NCI-H2029 (cell line): ENCODE measurements at regions not wholly inside any gene's neighbourhood (a gene's known extent, or its start where the extent isn't known, plus 50 kb on each side); places are given as distances from the start of the nearest gene placed in this dataset.

ENCODE experiments used
- DNase-seq: peaks from one replicate; lab custom pipeline; 2025; lab: John Stamatoyannopoulos, UW

DNA sequence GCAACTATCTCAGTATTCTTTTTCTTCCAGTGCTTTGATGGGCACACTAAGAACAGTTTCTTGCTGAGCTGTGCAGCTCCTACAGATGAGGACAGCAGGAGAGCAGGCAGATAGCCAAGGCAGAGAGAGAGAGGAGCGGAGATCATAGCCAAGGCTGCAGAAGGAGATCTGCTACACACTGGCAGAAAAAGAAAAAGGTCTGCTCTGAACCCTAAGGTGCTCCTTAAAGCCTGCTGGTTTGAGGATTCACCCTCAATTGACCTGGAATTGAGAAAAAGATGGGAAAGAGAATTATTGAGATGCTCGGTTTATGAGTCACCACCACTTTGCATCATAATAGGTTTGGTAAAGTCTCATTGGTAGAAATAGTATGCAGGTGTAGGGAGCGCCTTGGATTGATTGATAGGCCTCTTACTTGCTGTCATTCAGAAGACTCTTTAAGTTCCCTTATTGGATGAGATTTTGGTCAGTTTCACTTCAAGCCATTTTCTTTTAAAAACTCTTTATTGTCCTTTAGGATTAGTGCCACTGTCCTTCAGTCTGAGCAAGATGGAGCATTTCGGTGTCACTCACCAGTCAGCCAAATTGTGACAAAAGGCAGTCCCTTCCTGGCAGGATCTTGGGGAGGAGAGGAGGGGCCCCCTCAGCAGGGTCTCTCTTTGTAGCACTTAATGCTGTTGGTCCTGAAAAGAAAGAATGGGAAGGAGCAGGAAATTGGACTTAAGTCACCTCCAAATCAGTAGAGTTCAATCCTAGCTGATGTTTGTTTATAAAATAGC lies 685.0 kb downstream of the ADGRL2 start:
- no peak for DNase-seq

DNA sequence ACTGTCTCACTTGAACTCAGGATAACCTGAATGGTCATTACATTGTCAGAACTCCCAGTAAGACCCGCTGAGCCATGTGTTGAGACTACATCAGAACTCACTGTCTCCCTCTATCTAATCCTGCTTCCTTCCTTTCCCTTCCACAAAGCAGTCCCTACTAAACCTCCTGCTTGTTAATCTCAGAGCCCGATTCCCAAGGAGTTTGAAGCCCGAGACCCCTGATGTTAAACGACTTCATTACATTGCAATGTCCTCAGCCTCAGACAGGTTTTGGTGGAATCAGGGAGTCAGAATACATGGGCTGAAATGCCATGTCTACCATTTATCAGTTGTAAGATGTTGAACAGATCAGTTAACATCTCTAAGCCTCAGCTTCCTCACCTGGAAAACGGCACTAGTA lies 682.4 kb downstream of the ADGRL2 start:
- DNase-seq, result no peak

GRCh38 chr1:82478916-82479315 lies 678.2 kb downstream of the ADGRL2 start:
- no peak for DNase-seq

DNA sequence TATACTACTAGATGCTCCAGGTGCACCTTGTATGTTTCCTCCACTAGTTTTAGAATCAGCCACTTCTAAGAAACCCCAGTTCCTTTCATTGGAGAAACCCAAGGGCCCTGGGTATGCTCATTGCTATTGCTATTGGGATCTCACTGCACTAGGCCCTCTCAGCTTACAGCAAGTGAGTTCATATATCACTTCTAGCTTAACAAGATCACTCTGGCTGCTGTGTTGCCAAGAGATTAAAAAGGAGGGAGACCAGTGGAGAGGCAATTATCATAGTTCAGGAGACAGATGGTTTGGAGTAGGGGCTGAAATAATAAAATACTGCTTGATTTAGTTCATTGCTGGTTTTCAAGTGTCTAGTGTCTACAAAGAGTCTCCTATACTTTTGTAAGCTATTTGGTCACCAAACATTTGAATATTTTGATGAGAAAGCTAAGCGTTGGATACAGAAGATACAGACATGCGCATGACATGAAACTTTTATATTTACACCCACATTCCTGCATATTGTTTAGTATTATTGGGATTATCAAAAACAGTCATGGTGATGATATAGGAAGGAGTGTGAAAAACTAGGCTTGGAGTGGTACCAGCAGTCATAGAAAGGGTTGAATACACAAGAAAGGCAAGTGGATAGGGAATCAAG lies 671.9 kb downstream of the ADGRL2 start:
- DNase-seq, result no peak

- DNase-seq, result no peak
Measured at GRCh38 chr1:82466891-82467290, 666.2 kb downstream of the ADGRL2 start.

DNA sequence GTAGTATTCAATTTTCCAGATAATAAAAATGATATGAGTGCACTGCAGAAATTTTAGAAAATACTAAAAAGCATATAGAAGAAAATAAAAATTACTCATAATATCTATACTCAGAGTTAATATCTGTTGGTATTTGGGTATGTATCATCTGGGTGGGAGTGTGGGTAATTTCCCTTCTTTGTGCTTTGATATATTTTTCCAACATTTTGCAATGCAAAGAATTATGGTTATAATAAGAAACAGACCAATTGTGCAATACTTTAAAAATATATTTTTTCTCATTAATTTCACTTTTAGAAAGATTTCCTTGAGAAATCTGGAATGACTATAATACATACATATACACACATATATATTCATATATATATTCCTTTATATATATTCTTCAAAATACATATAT lies 665.7 kb downstream of the ADGRL2 start:
- no peak for DNase-seq

DNA sequence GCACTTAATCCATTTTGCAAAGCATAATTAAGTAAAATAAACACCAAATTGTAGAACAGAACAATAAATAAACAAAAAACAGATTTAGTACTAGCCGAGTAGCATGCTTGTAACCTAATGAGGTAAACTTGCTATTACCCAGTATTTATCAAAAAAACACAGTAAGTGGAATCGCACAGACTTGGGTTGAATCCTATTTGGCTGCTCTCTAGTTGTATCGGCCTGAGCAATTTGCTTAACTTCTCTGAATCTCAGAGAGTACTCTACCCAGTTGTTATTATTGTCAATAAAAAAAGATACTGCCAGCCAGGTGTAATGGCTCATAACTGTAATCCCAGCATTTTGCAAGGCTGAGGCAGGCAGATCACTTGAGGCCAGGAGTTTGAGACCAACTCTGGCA lies 664.3 kb downstream of the ADGRL2 start:
- DNase-seq, result no peak

DNA sequence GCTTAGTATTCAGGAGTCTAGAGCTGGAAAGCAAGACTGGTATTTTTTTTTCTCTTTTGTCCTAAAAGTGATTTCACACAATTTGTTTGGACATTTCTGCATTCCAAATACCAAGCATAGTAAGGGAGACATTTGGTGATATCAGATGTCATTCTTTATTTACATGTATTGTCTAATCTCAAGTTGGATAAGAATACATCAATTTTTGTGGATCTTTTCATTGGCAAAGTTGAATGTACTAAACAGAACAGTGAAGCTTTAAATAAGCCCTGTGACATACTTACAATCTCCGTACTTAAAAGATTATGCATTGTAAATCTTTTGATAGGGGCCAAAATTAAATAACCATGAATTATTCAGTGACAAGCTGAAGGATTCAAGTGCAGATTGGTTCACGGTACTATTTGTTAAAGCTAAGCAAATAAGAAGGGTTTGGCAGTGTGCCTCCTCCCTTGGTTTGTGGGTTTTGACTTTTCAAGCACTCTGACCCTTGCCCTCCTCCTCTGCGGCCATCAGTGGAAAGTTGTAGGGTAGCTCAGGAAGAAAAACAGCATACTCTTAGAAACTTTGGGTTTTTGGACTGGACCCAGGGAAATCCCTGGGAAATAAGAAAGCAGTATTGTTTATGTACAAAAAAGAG lies 663.7 kb downstream of the ADGRL2 start:
- peak; percentile 47 for DNase-seq

GRCh38 chr1:82463951-82464350 lies 663.2 kb downstream of the ADGRL2 start:
- DNase-seq, result no peak

GRCh38 chr1:82462366-82462765 lies 661.6 kb downstream of the ADGRL2 start:
- no peak for DNase-seq

- DNase-seq, result no peak
Measured at GRCh38 chr1:82455342-82455741, 654.6 kb downstream of the ADGRL2 start.

DNA sequence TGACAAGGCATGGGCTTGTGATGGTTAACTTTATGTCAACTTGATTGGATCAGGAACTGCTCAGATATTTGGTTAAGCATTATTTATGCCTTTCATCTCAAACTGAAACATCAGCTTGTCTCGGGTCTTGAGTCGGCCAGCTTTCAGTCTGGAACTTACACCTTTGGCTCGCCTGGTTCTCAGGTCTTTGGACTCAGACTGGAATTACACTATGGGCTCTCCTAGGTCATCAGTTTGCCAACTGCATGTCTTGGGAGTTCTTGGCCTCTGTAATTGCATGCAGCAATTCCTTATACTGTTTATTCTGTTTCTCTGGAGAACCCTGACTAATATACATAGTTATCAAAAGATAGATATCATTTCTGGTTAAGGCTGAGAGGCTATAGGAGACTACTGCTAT lies 653.7 kb downstream of the ADGRL2 start:
- no peak for DNase-seq

DNA sequence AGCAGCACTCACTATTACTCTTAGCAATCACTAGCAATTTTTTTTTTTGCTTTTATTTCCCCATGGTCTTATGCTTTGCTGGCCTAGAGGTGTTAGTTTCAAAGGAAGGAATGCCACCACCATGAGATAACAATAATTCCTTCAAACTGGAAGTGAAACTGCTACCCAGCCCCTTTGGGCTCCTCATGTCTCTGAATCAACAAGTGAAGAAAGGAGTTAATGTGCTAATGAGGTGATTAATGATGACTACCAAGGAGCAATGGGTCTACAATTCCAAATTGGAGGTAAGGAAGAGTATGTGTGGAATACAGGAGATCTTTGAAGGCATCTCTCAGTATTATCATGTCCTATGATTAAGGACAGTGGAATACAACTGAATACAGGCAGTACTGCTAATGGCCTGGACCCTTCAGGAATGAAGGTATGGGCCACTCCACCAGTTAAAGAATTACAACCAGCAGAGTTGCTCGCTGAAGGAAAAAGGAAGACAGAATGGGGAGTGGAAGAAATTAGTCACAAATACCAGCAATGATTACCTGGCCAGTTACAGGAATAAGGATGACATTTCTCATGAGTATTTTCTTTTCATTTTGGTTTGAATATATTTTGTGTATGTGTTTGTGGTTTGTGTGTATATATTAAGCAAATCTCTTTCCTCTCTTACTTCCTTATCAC lies 652.9 kb downstream of the ADGRL2 start:
- DNase-seq, result no peak

DNA sequence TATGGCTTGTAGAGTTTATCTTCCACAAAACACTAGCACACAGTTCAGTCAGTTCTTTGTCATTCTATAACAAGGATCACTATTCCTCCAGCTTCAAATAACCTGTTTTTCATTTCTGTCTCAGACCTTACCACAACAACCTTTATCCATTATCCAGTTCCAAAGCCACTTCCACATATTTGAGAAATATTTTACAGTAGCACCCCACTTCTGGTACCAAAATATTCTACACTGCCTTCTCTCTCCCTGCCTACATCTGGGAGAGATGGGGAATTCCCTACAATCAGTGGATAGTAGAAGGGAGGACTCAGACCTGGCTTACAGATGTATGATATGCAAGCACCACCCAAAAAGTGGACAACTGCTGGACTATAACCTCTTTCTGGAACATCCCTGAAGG lies 651.4 kb downstream of the ADGRL2 start:
- DNase-seq, result no peak

- no peak for DNase-seq
Measured at GRCh38 chr1:82451191-82451590, 650.5 kb downstream of the ADGRL2 start.

GRCh38 chr1:82449506-82450057 lies 648.8 kb downstream of the ADGRL2 start:
- no peak for DNase-seq

- DNase-seq, result no peak
Measured at GRCh38 chr1:82446955-82447354, 646.2 kb downstream of the ADGRL2 start.

- DNase-seq, result no peak
Measured at GRCh38 chr1:82446236-82446635, 645.5 kb downstream of the ADGRL2 start.

- DNase-seq, result no peak
Measured at GRCh38 chr1:82445827-82446226, 645.1 kb downstream of the ADGRL2 start.

DNA sequence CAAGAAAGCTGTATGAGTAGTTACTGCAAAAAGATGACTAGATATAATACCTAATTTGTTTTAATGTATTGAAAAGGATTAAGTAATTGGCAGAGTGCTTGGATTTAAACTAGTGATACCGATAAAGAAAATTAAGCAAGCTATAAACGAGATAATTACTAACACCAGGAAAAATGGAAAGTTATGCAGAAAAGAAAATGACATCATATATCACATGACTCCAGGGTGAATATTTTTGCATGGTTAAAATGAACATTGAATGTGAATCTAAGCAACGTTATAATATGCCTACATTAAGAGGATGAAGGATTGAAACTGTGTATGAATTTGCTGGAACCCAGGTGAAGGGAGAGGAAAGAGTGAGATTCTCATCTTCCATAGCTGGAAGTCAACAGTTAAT lies 644.4 kb downstream of the ADGRL2 start:
- DNase-seq, result no peak

DNA sequence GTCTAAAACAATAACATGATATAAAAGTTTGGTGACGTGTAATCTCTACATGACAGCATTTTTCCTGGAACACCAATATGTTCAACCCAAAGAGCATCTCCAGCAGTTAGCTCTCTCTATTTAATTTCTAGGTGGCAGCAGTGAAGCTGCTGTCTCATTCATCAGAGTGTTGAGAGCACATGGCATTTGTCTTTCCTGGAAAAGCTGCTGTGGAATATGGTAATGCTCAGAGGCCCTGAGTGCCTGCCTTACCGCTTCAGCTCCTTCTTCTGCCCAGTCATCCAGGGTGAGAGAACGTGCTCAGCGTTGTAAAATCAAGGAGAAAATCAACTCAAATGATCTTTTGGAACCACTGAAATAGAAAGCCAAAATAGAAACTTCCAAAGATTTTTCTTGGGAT lies 640.7 kb downstream of the ADGRL2 start:
- no peak for DNase-seq

DNA sequence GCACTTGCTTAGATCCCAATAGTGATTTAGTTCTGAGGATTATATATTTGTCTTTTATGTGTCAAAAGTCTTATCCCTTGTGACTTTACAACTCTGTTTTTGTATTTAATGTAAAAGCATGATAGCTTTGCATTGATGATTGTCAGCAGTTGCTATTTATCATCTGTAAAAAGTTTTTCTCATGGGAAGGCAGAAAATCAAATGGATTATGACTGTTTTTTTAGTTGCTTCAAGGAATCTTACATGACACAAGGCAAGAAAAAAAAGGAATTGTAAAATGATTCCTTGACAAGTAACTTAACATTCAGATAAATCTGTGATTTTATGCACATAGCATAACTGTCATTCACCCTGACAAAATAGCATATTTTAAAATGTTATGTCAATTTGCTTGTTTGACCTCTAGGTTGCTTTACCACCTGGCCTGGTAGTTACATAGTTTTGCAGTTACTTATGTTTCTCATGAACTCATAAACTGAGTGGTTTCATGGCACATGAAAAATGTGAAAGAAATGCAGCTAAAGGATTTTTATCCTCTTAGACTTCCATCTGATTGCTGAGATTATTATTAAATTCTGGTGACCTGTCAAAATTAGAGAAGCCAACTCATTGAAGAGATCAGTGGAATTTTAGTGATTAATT lies 622.6 kb downstream of the ADGRL2 start:
- DNase-seq, result no peak
